Kasumi-1 (cell line): ENCODE measurements at regions not wholly inside any gene's neighbourhood (a gene's known extent, or its start where the extent isn't known, plus 50 kb on each side); places are given as distances from the start of the nearest gene placed in this dataset.

Source experiments
- DNase-seq, 2 experiments: peaks; one replicate each; lab custom pipeline; 2025; lab: John Stamatoyannopoulos, UW

DNA sequence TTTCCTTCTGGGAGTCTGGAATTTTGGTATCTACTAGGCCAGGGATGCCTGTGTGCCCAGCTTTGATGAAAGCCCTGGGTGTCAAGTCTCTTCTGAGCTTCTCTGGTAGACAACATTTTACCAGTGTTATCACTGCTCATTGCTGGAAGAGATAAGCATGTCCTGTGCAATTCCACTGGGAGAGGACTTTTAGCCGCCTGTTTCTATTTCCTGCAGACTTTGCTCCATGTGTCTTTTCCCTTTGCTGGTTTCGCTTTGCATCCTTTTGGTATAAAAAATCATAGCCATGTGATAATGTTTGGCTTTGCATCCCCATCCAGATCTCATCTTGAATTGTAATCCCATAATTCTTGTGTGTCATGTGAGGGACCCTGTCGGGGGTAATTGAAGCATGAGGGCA, 163.2 kb downstream of the SLC28A3 start:
- DNase-seq: no peak

GRCh38 chr9:84179531-84179930, 161.0 kb downstream of the SLC28A3 start:
- DNase-seq: no peak

DNA sequence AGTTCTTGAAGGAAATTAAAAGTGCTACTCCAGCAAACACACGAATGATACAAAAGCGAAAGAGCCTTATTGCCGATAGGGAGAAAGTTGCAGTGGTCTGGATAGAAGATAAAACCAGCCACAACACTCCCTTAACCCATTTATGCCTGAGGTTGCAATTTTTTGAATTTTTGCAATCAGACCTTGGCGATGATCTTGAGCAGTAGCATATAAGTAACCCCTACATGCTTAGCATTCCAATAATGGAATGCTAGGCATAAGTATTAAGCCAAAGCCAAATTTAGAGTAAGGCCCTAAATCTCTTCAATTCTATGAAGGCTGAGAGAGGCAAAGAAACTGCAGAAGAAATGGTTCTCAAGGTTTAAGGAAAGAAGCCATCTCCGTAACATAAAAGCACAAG, 153.5 kb downstream of the SLC28A3 start:
- no peak for DNase-seq

DNA sequence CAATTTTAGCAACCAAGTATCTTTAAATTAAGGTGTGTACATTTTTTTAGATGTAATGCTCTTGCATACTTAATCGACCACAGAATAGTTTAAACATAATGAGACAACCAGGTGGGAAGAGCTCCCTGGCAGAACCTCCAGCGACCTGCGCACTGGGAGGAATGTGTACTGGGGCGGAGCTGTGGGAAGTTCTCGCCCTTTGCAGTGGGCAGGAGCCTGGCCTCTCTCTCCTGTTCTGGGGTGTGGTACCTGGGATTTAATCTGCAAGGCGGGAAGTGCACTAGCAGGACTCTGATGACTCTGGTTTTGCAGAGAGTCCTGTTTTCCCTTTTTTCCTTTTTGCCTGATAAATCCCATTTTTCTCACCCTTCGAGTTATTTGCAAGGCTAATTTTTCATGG, 150.7 kb downstream of the SLC28A3 start:
- no peak for DNase-seq

GRCh38 chr9:84190411-84190810, 150.1 kb downstream of the SLC28A3 start:
- no peak for DNase-seq

GRCh38 chr9:84206801-84207370, 133.7 kb downstream of the SLC28A3 start:
- DNase-seq: peak in 1 of 2 experiments; percentile 18

- peak; percentile 75 to 81 for DNase-seq
These were observed 133.0 kb downstream of the SLC28A3 start for GRCh38 chr9:84207491-84207951.

DNA sequence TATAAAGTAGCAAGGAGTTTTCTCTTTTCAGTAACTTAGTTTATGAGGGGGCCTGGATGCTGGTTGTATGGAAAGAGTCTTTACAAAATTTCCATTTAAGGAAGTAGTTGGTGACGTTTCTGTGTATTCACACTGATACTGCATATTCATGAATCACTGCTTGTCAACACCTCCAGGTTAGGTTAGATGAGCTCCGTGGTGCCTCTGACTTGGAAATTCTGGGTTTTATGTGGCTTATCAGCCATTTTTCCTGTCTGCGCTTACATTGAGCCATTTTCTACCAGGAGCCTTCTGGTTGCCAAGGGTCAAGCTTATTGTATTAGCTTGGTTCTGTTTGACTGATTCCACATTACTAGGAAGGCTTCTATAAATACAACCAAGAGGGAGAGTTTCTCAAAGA, 128.3 kb downstream of the SLC28A3 start:
- DNase-seq: no peak

DNA sequence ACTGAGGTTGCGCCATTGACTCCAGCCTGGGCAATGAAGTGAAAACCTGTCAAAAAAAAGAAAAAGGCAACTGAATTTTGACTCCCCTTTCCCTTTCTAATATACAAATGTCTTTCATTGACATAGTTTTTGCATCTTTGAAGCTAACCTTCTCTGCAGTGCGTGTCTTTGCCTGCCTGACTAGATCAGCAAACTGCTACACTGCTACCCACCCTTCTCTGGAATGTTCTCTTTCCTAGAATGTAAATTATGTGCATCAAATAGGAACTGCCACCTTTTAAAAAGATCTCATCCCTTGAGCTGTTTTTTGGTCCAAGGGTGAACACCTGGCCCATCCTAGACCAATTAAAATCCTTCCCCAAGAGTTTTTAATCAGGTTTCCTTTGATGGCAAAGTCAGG, 127.6 kb downstream of the SLC28A3 start:
- DNase-seq: no peak

- DNase-seq: no peak
These were observed 124.4 kb downstream of the SLC28A3 start for GRCh38 chr9:84216151-84216550.

- DNase-seq: no peak
These were observed 122.2 kb downstream of the SLC28A3 start for GRCh38 chr9:84218322-84218721.

GRCh38 chr9:84224246-84224645, 116.3 kb downstream of the SLC28A3 start:
- DNase-seq: peak; percentile 56 to 65
